Dedifferentiated amniotic fluid mesenchymal stem cell (primary cell): ENCODE measurements at regions not wholly inside any gene's neighbourhood (a gene's known extent, or its start where the extent isn't known, plus 50 kb on each side); places are given as distances from the start of the nearest gene placed in this dataset.
"Not testable (repeated sequence)": the region's sequence is repeated elsewhere in the genome, so short reads cannot be mapped to it uniquely, and the experiment has no call there.

ENCODE experiments used
- DNase-seq: peaks from one replicate; pipeline ENCODE4 v3.0.0-alpha.2; 2016; ENCODE audit errors: extremely low spot score

DNA sequence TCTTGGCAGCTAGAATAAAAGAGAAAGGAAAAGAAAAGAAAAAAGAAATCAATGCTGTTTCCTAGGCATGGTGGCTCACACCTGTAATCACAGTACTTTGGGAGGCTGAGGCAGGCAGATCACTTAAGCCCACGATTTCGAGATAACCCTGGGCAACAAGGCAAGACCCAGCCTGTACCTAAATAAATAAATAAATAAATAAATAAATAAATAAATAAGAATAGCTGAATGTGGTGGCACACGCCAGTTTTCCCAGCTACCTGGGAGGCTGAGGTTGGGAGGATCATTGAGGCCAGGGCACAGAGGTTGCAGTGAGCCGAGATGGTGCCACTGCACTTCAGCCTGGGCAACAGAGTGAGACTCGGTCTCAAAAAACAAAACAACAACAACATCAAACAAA, 705.0 kb upstream of the SEMA3D start:
- not testable (repeated sequence) for DNase-seq

DNA sequence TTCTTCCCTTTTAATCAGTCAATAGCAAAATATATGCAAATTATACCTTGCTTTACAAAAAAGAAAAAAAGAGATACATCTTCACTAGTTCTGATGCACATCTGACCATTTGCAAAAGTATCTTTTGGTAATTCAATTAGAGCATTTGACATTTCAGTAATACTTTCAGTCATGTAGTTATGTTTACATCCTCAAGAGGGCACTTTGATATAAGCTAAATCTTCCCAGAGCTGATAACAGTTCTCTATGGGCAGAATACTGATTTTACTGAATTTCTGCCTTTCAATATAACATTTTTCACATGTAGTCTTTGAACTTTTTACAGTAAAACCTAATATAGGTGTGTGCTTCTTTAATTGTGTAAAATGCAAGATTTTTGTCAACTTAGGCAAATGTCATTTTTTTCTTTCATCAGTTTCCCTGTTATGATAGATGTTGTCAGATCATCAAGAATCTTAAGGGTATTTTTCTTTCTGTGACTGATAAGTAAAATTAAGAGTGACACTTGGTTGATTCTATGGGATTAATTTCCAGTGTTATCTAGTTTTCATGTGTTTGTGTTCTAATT, 703.5 kb upstream of the SEMA3D start:
- DNase-seq: peak; percentile 36

DNA sequence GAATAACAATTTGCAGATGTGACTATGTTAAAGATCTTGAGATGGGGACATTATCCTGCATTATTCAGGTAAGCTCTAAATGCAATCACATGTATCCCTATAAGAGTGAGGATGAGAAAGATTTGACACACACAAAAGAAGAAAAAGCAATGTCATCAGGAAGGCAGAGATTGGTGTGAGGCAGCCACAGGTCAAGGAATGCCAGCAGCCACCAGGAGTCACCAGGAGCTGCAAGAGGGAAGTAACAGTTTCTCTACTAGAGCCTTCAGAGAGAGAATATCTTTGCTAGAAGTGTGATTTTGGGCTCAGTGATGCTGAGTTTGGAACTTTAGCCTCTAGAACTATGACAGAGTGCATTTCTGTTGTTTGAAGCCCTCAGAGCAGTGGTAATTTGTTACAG, 700.3 kb upstream of the SEMA3D start:
- no peak for DNase-seq

DNA sequence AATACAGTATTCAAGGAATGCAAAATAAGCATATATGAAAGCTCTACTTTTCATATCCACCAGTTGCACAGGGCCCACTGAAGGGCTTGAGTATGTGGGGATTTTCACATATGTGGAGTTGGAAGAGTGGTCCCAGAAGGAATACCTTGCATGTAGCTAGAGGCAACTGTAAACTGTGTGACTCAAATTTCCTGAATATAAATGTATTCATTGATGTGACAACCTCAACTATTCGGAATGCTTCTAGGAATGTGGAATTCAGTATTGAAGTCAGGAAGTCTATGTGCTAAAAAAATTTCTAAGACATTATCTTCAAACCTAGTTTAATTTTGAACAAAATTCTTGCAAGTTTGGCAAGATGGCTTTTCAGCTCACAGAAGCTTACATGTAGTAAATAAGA, 695.5 kb upstream of the SEMA3D start:
- DNase-seq: no peak

DNA sequence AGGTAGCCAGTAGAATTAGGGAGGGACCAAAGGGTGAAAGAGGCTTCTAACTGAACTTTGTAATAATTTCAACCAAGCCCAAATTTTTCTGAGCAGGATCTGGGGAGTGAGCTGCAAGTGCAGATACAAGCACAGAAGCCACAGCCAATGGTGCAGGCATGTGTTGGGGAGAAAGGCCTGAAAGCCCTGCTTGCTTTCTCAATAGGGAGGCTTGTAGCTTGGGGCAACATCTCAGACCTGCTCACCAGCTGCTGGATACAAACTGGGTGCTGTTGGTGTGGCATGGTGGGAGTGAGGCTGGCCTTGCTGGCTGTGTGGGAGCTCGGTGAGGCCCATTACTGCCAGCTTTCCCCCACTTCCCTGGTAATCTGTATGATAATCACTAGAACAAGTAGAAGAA, 688.5 kb upstream of the SEMA3D start:
- no peak for DNase-seq

DNA sequence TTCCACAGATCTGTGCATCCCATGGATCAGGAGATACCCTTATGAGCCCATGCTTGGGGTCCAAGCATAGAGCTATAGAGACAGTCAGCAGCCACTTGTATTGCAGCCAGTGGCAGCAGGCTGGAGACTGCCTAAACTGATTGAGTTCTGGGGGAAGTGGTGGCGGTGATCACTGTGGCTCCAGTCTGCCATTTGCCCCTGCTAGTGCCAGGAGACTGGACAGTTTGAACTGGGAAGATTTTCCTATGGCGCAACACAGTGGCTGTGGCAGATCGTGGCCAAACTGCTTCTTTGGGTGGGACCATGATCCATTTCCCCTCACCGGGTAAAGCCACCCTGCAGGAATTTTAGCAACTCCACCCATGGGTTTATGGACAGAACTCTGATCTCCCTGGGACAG, 679.7 kb upstream of the SEMA3D start:
- no peak for DNase-seq

DNA sequence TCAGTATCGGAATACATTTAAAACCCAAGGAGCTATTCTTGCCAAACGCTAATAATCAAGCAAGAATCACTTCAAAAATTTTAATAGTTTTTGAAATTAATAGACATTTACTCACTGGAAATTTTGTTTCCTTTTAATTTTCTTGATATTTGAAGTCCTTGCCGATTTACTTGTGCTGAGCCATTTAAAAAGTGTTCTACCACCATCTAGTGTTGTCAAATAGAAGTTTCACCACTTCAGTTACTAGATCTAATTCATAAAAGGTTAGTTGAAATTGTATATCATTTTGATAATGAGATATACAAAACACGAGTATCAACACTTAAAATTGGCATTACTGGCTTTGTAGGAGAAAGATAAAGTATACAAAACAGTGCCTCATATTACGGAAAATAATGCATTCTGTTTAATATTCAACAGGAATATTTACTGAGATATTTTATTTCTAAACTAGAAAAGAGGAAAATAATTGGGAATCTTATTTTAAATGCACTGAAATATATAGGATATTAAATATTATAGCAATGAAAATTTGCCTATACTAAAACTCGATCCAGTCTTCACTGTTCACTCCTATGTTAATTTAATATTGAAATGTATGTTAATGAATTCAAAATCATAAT, 664.8 kb upstream of the SEMA3D start:
- DNase-seq: peak; percentile 66

DNA sequence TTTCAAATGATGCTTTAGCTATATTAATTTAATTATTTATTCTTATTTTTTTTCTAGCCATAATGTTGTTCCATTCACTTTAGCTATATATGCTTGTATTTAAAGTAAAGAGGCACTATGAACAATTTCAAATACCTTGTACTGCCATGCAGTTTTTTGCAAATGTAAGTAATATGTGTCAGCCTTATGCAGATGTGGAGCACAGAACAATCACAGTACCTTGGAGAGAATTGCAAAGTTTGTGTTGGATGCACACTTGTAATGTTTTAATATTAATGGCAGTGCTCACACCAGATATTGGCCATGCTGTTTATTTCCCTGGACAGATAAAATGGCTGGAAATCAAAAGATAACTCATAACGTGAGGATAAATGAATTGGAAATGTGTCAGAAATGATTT, 663.5 kb upstream of the SEMA3D start:
- no peak for DNase-seq

DNA sequence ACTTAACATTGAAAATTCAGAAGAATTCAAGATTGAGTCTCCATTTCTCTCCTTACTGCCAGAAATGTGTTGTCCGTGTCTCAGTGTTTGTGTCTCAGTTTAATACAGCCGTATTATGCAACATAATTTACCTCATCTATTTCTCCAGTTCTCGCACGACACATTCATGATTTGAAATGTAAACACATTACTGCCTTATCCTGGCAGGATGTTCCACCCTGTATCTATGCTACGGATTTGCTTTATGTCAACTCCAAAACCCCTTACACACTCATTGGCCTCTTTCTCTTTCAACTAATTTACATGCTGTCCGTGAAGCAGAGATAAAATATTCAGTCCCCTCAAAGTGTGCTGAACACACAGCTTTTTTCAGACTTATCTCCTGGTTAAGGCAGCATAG, 653.7 kb upstream of the SEMA3D start:
- no peak for DNase-seq

DNA sequence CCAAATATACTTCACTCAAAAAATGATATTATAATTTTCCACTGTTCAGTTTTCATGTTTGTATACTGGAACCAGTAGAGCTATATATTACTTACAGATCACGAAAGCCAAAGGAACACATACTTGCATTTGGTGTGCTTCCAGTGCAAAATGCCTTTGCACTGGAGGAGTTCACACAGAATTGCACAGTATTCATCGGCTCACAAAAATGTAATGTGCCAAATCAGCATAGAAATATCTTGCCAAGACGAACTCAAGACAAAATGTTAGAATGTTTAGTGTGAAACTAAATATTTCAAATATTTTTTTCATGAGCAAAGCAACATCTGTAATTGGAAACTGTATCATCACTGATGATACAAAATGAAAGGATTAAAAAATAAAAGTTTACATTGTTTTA, 646.2 kb upstream of the SEMA3D start:
- DNase-seq: peak; percentile 35

DNA sequence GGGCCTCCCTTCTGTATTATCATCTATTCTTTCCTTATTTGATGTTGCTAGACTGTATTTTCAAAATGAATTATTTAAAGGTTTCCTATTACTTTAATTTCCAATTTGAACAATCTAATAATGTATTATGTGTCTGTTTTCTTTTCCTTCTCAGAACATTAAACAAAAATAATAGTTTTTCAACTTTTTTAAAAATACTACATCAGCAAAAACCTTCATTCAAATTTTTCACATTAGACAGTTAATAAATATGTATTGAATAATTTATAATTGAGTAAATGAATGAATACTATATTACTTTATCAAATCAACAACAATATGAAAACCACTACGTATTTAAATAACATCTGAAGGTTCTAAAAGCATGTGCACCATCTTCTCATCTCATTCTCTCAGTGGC, 644.1 kb upstream of the SEMA3D start:
- DNase-seq: no peak

DNA sequence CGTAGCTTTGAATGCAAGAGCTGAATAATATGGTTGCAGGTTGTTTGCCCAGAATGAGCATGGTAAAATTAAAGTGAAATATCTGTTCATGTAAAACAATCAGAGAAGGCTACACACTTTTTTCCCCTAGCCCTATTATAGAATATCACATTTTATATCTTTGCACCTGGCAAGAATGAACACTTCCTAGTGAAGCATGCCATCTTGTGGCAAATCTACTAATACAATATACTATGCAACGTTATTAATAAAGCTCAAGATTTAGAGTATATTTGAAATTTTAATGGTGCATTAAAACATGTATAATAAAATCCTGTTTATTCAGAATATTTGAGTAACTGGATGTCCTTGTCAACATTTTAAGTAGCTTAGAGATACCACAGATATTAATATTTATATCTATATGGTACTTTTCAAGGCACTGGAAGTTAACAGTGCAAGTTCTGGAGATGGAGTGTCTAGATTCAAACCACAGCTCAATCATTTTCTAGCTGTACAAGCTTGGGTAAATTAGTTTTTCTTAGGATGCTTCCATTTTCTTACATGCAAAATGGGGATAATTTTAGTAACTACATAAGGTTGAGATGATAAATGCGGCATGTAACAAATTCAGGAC, 643.1 kb upstream of the SEMA3D start:
- DNase-seq: peak; percentile 45

DNA sequence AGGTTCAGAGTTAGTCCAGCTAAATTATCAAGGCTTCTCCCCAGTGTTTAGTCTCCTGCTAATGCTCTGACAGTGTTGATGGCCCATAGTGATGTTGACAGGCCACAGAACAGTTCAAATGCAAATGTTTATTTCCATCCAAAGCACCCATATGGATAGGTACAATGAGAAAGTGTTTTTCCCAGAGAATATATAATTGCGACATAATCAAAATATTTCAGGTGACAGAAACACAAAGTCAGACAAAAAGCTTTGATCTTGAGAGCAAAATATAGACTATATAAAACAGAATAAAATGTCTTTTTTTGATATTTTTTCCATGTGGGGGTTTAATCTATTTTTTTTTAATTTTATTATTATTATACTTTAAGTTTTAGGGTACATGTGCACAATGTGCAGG, 642.3 kb upstream of the SEMA3D start:
- DNase-seq: no peak

DNA sequence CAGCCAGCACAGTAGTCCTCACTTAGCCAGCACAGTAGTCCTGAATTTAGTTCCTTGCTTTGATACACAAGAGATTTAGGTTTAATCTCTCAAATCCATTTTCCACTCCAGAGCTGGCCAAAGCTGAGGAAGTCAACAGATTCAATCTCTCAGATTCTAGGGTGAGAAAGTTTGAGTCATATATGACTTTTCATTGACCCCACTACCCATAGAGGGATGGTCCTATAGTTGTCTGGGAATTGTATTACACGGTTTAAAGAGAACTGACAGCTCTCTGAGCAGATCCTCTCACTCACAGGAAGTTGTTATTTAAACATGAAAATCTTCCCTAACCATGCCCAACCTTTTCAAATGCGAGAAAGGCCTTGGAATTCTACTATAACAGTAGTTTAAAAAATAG, 641.8 kb upstream of the SEMA3D start:
- no peak for DNase-seq

DNA sequence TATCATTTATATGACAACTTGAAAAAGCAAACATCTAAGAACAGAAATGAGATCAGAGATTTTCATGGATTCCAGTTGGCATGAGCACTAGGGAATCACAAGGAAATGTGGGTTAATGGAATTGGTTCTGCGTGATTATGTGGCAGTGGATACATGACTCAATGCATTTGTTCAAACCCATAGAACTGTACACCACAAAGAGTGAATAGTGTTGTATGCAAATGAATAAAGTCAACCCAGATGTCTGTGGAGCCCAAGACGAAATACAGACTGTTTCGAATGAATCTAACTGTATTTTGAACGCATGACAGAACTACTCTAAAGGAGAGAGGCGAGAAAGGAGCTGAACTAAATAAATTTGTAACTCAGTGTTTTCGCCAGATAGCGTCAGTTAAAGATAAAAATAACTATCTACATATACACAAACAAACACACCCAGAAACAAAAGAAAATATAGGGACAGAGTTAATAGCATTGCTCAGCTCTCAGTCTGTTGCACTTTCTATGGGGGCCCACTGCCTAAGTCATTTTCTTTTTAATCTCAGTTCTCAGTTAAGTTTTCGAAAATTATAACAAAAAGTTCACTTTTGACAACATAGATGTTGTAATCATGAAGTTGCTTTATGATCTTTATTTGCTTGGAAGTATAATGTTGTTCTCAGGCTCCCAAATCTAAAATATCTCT, 636.7 kb upstream of the SEMA3D start:
- DNase-seq: no peak

DNA sequence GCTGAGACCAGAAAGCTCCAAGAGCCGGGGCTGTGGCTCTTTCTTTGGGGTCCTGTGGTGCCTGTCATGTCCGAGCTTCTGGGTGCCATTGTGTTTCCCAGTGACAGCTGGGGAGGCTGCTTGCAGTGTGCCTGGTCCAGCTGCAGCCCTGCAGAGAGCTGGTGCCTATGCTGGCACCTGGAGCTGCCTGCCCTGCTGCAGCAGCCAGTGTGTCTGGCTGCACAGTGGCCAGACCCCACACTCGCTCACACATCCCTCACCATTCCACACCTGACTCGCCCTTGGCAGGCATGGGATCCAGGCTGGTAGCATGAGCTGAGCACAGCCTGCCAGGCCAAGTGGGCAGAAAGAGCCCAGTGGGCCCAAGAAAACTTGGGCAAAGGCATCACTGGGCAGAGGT, 635.1 kb upstream of the SEMA3D start:
- no peak for DNase-seq

DNA sequence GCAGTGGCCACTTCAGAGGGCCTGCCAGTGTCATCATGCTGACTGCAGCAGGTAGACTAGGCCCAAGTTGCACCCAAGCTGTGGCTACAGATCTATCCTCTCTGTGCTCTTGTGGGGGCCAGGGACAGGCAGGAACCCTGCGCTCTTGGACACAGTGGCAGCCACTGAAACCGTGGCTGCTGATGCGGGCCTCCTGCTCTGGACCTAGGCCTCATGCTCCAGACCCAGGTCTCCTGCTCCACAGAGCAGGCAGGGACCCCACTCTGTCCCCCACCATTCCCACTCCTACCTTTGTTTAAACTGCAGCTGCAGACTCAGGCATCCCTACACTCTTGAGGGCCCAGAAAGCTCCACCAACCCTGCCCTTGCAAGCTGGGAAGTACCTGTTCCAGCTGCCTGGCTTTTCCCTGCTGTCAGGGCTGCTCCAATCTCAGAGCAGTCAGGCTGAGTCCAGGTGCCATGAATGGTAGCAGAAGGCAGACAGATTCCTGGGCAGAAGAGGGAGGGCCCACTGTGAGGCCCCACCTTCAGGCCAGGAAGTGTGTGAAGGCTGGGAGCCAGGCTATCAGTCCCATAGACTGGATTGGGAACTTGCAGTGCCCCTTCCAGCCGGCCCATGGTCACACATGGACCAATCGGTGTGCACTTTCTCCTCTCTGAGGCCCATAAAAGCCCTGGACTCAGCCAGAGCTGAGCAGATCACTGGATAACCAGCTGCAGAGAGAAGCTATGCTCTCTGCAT, 634.0 kb upstream of the SEMA3D start:
- DNase-seq: no peak

DNA sequence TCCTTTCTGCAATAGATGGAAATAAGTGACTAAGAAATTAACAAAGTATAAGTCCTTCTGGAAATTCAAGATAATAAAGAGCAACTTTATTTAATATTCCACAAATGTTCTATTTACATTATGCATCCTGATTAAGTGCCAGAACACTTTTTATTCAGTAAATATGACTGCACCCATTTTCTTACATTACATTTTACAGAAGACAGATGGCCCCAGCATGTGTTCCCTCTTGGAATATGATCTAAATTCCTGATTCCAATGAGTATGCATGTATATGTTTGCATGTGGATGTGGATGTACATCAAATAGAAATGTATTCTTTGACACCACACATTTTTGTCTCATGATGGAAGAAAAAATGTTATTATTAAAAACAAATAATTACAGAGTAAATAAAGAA, 628.7 kb upstream of the SEMA3D start:
- DNase-seq: no peak

DNA sequence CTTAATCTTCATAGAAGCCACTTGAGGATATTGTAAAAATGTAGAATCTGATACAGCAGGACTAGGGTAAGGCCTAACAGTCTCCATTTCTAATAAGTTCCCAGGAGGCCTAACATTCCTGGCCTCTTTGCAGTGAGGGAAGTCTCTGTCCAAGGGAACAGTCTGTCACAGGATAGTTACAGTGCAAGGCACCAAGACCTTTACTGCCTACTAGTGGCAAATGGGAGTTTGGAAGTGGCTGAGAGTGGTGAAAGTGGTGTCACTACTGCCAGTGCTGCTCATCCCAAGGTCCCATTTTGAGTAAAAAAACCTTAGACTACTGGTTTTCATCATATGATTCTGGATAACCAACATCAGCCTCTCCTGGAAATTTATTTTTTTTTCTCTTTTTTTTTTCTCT, 619.5 kb upstream of the SEMA3D start:
- DNase-seq: no peak

DNA sequence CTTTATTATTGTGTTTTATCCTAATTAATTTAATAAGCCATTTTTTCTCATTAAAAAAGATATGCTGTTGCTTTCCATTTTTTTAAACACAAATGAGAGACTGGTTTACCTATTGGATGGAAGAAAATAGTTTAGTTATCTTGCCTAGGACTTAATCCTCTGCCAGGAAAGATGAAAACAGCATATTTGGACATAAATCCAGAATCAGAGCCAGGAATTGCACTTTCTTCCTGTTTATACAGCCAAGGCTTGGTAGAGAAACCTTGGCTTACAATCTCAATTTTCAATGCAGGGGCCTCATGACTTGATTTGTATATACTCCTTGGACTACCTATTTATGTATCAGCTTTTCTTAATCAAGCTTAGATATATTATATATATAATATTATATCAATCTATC, 618.8 kb upstream of the SEMA3D start:
- DNase-seq: no peak

DNA sequence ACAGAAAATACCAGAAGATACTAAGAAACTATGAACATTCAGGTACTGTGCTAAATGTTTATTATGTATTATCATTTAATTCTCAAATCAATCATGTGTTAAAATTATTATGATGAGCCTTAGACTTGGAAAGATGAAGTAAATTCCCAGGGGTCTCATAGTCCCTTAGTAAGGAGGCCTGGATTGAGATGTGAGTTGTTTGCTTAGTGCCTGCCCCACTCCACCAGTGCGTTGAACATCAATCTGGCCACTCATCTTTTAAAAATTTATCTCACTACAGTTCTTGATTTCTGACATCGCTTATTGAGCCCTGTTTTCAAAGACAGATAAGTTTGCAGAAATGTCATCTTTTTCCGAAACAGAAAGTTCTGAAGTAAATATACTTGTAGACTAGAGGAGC, 618.4 kb upstream of the SEMA3D start:
- DNase-seq: no peak

DNA sequence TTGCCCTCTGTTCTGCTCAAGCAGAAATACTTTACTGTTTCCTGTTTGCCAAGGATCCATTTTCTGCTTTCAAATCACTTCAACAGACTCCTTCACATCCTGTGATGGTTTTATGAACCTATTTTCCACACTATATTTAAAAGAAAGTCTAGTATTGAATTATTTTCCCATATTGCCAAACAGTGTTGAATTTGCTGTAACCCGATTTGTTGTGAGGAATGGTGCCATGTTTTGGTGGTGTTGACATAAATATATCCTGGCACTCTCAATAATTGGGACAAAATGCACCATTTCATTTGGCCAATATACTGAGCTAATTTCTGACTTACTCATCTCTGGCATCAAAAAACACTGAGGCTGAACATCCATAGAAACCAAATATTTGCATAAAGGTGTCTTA, 615.4 kb upstream of the SEMA3D start:
- no peak for DNase-seq

DNA sequence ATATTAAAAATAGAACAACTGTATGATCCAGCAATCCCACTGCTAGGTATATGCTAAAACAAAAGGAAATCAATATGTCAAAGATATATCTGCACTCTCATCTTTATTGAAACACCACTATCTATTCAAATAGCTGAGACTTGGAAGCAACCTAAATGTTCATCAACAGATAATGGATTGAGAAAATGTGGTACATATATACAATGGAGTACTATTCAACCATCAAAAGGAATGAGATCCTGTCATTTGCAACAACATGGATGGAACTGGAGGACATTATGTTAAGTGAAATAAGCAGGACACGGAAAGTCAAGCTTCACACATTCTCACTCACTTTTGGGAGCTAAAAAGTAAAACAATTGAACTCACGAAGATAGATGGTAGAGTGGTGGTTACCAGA, 610.1 kb upstream of the SEMA3D start:
- DNase-seq: no peak
